ENCODE measurements at regions not wholly inside any gene's neighbourhood (a gene's known extent, or its start where the extent isn't known, plus 50 kb on each side); places are given as distances from the start of the nearest gene placed in this dataset.

DNA sequence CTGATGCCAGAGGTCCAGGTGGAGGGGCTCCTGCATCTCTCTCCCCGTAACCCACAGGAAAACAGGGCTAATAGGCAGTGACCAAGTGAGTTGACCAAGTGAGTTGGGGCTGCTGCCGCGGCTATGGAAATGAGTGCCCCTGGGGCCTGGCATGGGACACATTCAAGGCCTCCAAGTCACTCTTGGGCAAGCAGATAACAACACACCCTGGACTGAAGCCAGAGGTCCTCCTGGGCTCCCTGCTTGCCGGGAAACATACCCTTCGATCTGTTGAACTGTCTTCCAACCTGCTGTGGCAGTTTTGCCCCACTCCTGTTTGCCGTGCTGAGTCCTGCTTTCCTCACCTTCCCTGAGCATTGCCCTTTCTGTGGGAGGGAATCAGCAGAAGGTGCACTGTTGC is 89.2 kb downstream of the LIPG start:
- TF ChIP-seq TAF1 (IDR thresholded peaks at IDR 0.05; ENCODE audit: low read depth, low read length) (no peak), SPI1 (IDR thresholded peaks at IDR 0.05; ENCODE audit: low read depth, low read length) (no peak), POLR2AphosphoS5 (IDR thresholded peaks at IDR 0.05; ENCODE audit: low read depth, low read length) (no peak), POLR2A (IDR thresholded peaks at IDR 0.05; ENCODE audit: low read depth, low read length) (no peak), POU2F2 (IDR thresholded peaks at IDR 0.05; ENCODE audit: low read depth, low read length) (no peak)

Data from GM12891 (cell line).